Heart right ventricle (tissue), 16 donors: ENCODE measurements at regions not wholly inside any gene's neighbourhood (a gene's known extent, or its start where the extent isn't known, plus 50 kb on each side); places are given as distances from the start of the nearest gene placed in this dataset.

Experiments
- ATAC-seq, 8 donors: fragments of 200-7000 bp; cut with Tn5 transposase; one replicate each; pipeline ENCODE4 v1.9.1; 2020; ENCODE audit warnings: mild to moderate bottlenecking in 8 of 8, moderate library complexity in 8 of 8, moderate number of reproducible peaks in 1 of 8
- DNase-seq, 2 donors: peaks; one replicate each; pipeline ENCODE4 v3.0.0-alpha.2; 2020
- H3K27ac ChIP-seq, 10 donors: fragments of 200-600 bp; sonication (generic) in 2 of 10; one replicate each; pipeline versions ENCODE4 v1.5.0 to v1.8.0; 2020 to 2022; ENCODE audit warnings: mild to moderate bottlenecking in 3 of 10
- H3K27me3 ChIP-seq, 7 donors: fragments of 200-600 bp; one replicate each; pipeline ENCODE4 v1.8.0; 2021 to 2022; ENCODE audit warnings: mild to moderate bottlenecking in 2 of 7
- H3K36me3 ChIP-seq, 9 donors: fragments of 200-600 bp; sonication (generic) in 1 of 9; one replicate each; pipeline versions ENCODE4 v1.5.0 to v1.8.0; 2020 to 2022; ENCODE audit warnings: mild to moderate bottlenecking in 2 of 9
- H3K4me1 ChIP-seq, 9 donors: fragments of 200-600 bp; sonication (generic) in 1 of 9; one replicate each; pipeline versions ENCODE4 v1.5.0 to v1.8.0; 2020 to 2022; ENCODE audit warnings: mild to moderate bottlenecking in 4 of 9
- H3K4me3 ChIP-seq, 10 donors: fragments of 200-600 bp; sonication (generic) in 2 of 10; one replicate each; pipeline versions ENCODE4 v1.5.0 to v1.8.0; 2020 to 2022; ENCODE audit warnings: mild to moderate bottlenecking in 7 of 10, moderate library complexity in 2 of 10
- H3K9me3 ChIP-seq, 11 donors: fragments of 200-600 bp in 10 of 11; sonication (generic) in 2 of 11; one replicate each; pipeline versions ENCODE4 v1.5.0 to v1.8.0; 2013 to 2022; ENCODE audit warnings: mild to moderate bottlenecking in 2 of 11, control low read depth in 1 of 11, moderate library complexity in 1 of 11
- CTCF ChIP-seq, 9 donors: fragments of 200-600 bp; sonication (generic) in 2 of 9; IDR thresholded peaks; one replicate each; pipeline versions ENCODE4 v1.5.0 to v1.8.0; 2021 to 2022; ENCODE audit warnings: antibody characterized with exemption in 9 of 9, mild to moderate bottlenecking in 5 of 9, moderate library complexity in 1 of 9
- WGBS, 2 donors: extraction: QIAGEN DNeasy Blood & Tissue Kit; methylation state at CpG; one replicate each; pipeline ENCODE4 v1.1.7; 2013; ENCODE audit warnings: inconsistent platforms in 1 of 2; 5-methylcytosine and 5-hydroxymethylcytosine counted together
- intact Hi-C, 10 donors: fragments of 100-400 bp; cut with DNase I; formaldehyde crosslinking; loops; one replicate each; pipeline versions ENCODE4 v1.11.1 to v1.14.2; 2022
- donor health status: Arrhythmogenic right ventricular cardiomyopathy.
- donor health status: ischemic (EF 13 %, LVEDD 7.1; RV severe dilation, severe dysfunction).
- donor health status: healthy with polysubstance abuse.
- donor health status: DM: no; HTN: yes; CAD: no.
- donor health status: DM: no; HTN: no; CAD: no.
- donor health status: ischemic (EF 25% LVEDD 6.9; RV normal size, moderate dysfunction).
- donor health status: ischemic (EF 25% LVEDD 5.7; RV mildly dilated, moderate dysfunction).
- donor health status: healthy.
- donor health status: DM: yes; HTN: yes; CAD: no.
- donor health status: Ischemic cardiomyopathy.
- donor health status: ischemic (EF 35%, LVEDD 5.7; RV mildly dilated, moderate dysfunction).
- donor health status: nonischemic (EF 11% LVEDD 7.7; RV severe dilation, severe dysfunction).
- donor health status: DM: yes; HTN: yes; CAD: no.
- donor health status: PGD.
- donor health status: ischemic (EF 29% LVEDD 5.4; RV normal size, mild dysfunction).
- donor health status: nonischemic (EF 23%, LVEDD 6.1; RV moderate dilation, normal function).

DNA sequence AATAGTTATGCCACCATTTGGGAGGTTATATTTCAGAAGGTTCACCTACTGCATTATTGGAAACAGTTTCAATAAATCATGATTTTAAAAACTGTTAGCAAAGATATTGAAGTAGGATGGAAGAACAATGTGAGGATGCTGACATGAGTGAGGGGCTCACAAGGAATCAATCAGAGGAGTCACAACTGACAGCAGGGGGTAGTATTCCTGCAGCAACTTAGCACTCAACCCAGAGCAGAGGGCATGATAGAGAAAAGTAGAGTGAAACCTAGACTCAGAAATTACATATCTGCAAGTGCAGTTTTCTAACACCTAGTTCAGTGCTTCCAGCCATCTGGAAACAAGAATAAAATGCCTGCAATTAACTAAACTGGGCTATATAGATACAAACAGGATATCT, 772.5 kb upstream of the USP15 start:
- H3K4me1 ChIP-seq, result no peaks in the 10 kb centered on the region
- H3K9me3 ChIP-seq, result peaks cover 0 to 28% (median 0%) of the 10 kb centered on the region in 11 donors
- H3K36me3 ChIP-seq, result no peaks in the 10 kb centered on the region
- H3K27ac ChIP-seq, result no peak overlapping the region
- no peak for DNase-seq
- TF ChIP-seq CTCF (IDR thresholded peaks at IDR 0.05), result no peak
- ATAC-seq, result no peak
- H3K27me3 ChIP-seq, result no peaks in the 10 kb centered on the region
- H3K4me3 ChIP-seq, result no peak overlapping the region
- intact Hi-C loops, result loop anchor here in 1 of 10 donors (10.0 kb wide), 1 partner anchor 1937 kb away; no protein-coding TSS in a partner anchor

DNA sequence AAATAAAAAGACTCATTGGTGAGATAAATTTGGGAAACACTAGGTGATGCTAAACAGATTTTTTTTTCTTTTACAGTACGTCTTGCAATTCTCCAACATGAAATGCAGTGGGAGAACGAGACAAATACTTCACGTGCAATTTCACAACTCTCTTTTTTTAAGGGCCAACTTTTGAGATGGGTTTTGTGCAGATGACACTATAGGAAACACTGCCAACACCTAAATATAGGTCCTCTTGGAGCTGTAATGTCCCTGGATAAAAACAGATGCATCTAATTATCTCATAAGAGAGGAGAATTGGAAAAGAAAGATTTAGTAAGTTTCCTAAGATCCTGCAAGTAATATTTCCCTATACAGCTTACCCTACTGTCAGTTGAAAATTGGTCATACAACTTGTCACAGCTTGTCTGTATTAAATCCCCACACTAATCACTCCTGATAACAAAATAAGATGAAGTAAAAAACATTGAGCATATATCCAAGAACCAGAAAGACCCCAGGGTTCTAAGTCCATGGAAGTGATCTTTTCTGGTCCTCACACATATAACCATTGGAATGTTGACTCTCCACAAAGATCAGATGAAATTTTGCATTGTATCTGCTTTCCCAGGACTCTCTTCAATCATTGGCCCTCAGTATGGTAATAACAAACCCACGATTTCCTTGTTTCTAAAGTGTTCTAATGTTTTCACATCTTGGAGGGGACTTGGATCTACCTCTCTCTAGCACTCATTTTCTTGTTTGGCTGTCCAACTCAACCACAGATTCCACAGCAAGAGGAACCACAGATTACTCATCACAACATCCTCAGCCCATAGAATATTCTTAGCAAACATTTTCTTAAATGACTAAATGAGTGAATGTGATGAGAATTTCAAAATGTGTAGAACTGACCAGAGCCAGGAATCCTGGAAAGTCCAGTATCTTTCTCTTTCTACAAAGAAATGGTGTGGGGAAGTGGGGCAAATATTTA, 769.4 kb upstream of the USP15 start:
- H3K4me3 ChIP-seq, result no peak overlapping the region
- H3K9me3 ChIP-seq, result peaks cover 0 to 19% (median under 1%) of the 10 kb centered on the region in 11 donors
- no peak for DNase-seq
- no peaks in the 10 kb centered on the region for H3K4me1 ChIP-seq
- intact Hi-C loops, result no loop called here
- no peak for TF ChIP-seq CTCF (IDR thresholded peaks at IDR 0.05)
- H3K36me3 ChIP-seq, result no peaks in the 10 kb centered on the region
- ATAC-seq, result no peak
- WGBS, 2 donors, result 65% methylated on average over 4 of the region's 4 CpGs
- H3K27ac ChIP-seq, result no peak overlapping the region
- no peaks in the 10 kb centered on the region for H3K27me3 ChIP-seq

DNA sequence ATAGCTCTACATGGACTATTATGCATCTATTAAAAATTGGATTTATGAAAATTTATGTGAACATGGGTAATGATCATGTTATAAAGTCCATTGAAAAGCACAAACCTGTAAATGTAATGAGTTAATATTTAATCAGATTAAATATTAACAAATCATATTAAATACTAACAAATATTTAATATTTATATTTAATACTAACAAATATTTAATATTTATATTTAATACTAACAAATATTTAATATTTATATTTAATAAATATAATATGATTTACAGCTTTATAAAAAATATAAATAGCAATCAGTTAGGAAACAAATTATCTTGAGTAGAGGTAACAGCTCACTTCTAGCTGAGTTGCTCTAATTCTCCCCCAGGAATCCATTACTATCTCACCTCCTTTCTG, 758.0 kb upstream of the USP15 start:
- H3K27ac ChIP-seq, result no peak overlapping the region

More for the DNA sequence above, 758.0 kb upstream of the USP15 start:
- ATAC-seq, result no peak
- TF ChIP-seq CTCF (IDR thresholded peaks at IDR 0.05), result no peak
- H3K27me3 ChIP-seq, result peaks cover 0 to 3% (median 0%) of the 10 kb centered on the region in 7 donors
- DNase-seq, result no peak
- no peaks in the 10 kb centered on the region for H3K4me1 ChIP-seq
- no peaks in the 10 kb centered on the region for H3K36me3 ChIP-seq
- H3K4me3 ChIP-seq, result no peak overlapping the region
- peaks cover 0 to 4% (median 0%) of the 10 kb centered on the region in 11 donors for H3K9me3 ChIP-seq
- intact Hi-C loops, result no loop called here
